ENCODE measurements at regions not wholly inside any gene's neighbourhood (a gene's known extent, or its start where the extent isn't known, plus 50 kb on each side); places are given as distances from the start of the nearest gene placed in this dataset.

DNA sequence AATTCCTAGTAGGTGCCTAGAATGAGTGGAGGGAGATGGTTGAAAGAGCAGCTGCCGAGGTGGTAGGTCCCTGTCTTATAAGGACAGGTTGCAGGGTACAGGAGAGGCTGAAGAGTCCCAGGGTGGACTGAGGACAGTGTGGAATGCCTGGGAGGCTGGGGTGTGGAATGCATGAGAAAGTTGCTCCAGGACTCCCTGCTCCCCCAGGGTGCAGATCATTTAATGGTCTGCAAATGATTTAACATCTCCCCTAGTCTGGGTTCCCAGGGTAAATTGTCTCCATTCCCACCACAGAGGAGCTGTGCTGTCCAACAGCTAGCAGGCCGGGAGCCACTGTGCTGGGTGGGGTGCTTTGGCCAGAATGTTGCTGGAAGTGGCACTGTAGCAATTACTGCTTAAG lies 76.0 kb downstream of the CD83 start:
- Histone ChIP-seq H3K9me3 (no peaks in the 10 kb centered on the region), H3K36me3 (ENCODE audit: control insufficient read depth, insufficient read depth, low read length) (no peaks in the 10 kb centered on the region), H3K4me3 (ENCODE audit: low read depth, low read length) (no peak overlapping the region), H3K4me1 (peaks cover 17% of the 10 kb centered on the region), H3K27me3 (replicated peaks; ENCODE audit: control insufficient read depth, insufficient read depth, low read length) (peaks cover 2% of the 10 kb centered on the region; the same call in 1 of the 2 replicates)
- CTCF ChIA-PET: no interaction called here
- Mint-ChIP-seq H3K27me3 (ENCODE audit: insufficient read depth, unreplicated experiment) (peaks cover 8% of the 10 kb centered on the region), H3K36me3 (ENCODE audit: insufficient read depth, unreplicated experiment) (no peaks in the 10 kb centered on the region), H3K4me3 (ENCODE audit: unreplicated experiment) (no peak overlapping the region), H3K4me1 (ENCODE audit: low read depth, unreplicated experiment) (peaks cover 12% of the 10 kb centered on the region), H3K27ac (ENCODE audit: unreplicated experiment) (no peak overlapping the region), H3K9me3 (ENCODE audit: unreplicated experiment) (no peaks in the 10 kb centered on the region)
- BruUV-seq (replicated peaks): no TSS peak
- POLR2A ChIA-PET: no interaction called here
- TF ChIP-seq CTCF (IDR thresholded peaks at IDR 0.05; ENCODE audit: insufficient read depth in 1 of 2, low read depth in 1 of 2, low read length in 1 of 2, severe bottlenecking in 1 of 2, unreplicated experiment in 1 of 2): no peak
- DNase-seq: no peak
- intact Hi-C loops (cut with micrococcal nuclease; ENCODE audit: unreplicated experiment): no loop called here

- ChIA-PET CTCF (no interaction called here), POLR2A (no interaction called here)
- peaks cover 12% of the 10 kb centered on the region for H3K4me1 ChIP-seq
- DNase-seq: no peak
- no peaks in the 10 kb centered on the region for H3K9me3 ChIP-seq
- H3K36me3 Mint-ChIP-seq (ENCODE audit: insufficient read depth, unreplicated experiment): no peaks in the 10 kb centered on the region
- H3K36me3 ChIP-seq (ENCODE audit: control insufficient read depth, insufficient read depth, low read length): no peaks in the 10 kb centered on the region
- no peak overlapping the region for H3K27ac Mint-ChIP-seq (ENCODE audit: unreplicated experiment)
- intact Hi-C loops (cut with micrococcal nuclease; ENCODE audit: unreplicated experiment): no loop called here
- peaks cover 10% of the 10 kb centered on the region for H3K27me3 Mint-ChIP-seq (ENCODE audit: insufficient read depth, unreplicated experiment)
- no peaks in the 10 kb centered on the region for H3K9me3 Mint-ChIP-seq (ENCODE audit: unreplicated experiment)
- BruUV-seq (replicated peaks): no TSS peak
- peaks cover 2% of the 10 kb centered on the region; the same call in 1 of the 2 replicates for H3K27me3 ChIP-seq (replicated peaks; ENCODE audit: control insufficient read depth, insufficient read depth, low read length)
- no peak for TF ChIP-seq CTCF (IDR thresholded peaks at IDR 0.05; ENCODE audit: insufficient read depth in 1 of 2, low read depth in 1 of 2, low read length in 1 of 2, severe bottlenecking in 1 of 2, unreplicated experiment in 1 of 2)
- no peak overlapping the region for H3K4me3 Mint-ChIP-seq (ENCODE audit: unreplicated experiment)
- H3K4me3 ChIP-seq (ENCODE audit: low read depth, low read length): no peak overlapping the region
- peaks cover 8% of the 10 kb centered on the region for H3K4me1 Mint-ChIP-seq (ENCODE audit: low read depth, unreplicated experiment)
These were observed 76.9 kb downstream of the CD83 start for GRCh38 chr6:14194483-14194882.

DNA sequence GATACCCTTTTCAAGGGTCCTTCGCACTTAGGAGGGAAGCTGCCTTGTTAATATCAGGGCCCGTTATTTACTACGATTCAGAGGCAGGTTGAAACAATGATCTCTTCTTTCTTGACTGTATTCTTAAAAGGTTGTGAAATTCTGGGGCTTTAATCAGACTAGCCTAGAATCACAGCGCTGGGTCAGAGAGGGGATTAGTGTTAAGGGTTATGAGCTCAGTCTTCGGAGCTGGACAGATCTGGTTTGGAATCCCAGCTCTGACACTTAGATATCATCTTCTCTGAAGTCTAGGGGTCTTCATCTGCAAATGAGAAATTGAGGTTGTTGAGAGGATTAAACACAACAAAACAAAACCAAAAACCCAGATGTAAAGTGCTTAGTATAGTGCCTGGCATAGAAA lies 77.4 kb downstream of the CD83 start:
- Histone ChIP-seq H3K9me3 (no peaks in the 10 kb centered on the region), H3K27me3 (replicated peaks; ENCODE audit: control insufficient read depth, insufficient read depth, low read length) (peaks cover 2% of the 10 kb centered on the region; the same call in 1 of the 2 replicates), H3K4me1 (peaks cover 7% of the 10 kb centered on the region), H3K4me3 (ENCODE audit: low read depth, low read length) (no peak overlapping the region), H3K36me3 (ENCODE audit: control insufficient read depth, insufficient read depth, low read length) (no peaks in the 10 kb centered on the region)
- no peak for TF ChIP-seq CTCF (IDR thresholded peaks at IDR 0.05; ENCODE audit: insufficient read depth in 1 of 2, low read depth in 1 of 2, low read length in 1 of 2, severe bottlenecking in 1 of 2, unreplicated experiment in 1 of 2)
- H3K4me3 Mint-ChIP-seq (ENCODE audit: unreplicated experiment): no peak overlapping the region
- intact Hi-C loops (cut with micrococcal nuclease; ENCODE audit: unreplicated experiment): no loop called here
- peaks cover 3% of the 10 kb centered on the region for H3K4me1 Mint-ChIP-seq (ENCODE audit: low read depth, unreplicated experiment)
- H3K27me3 Mint-ChIP-seq (ENCODE audit: insufficient read depth, unreplicated experiment): peaks cover 10% of the 10 kb centered on the region
- H3K27ac Mint-ChIP-seq (ENCODE audit: unreplicated experiment): no peak overlapping the region
- CTCF ChIA-PET: no interaction called here
- no peaks in the 10 kb centered on the region for H3K9me3 Mint-ChIP-seq (ENCODE audit: unreplicated experiment)
- no peak for DNase-seq
- POLR2A ChIA-PET: no interaction called here
- BruUV-seq (replicated peaks): no TSS peak
- H3K36me3 Mint-ChIP-seq (ENCODE audit: insufficient read depth, unreplicated experiment): no peaks in the 10 kb centered on the region

All from Caco-2 (cell line).